ENCODE measurements at regions not wholly inside any gene's neighbourhood (a gene's known extent, or its start where the extent isn't known, plus 50 kb on each side); places are given as distances from the start of the nearest gene placed in this dataset.
A peak's percentile ranks its signal among the peaks of the same experiment; 100 is the strongest.

DNA sequence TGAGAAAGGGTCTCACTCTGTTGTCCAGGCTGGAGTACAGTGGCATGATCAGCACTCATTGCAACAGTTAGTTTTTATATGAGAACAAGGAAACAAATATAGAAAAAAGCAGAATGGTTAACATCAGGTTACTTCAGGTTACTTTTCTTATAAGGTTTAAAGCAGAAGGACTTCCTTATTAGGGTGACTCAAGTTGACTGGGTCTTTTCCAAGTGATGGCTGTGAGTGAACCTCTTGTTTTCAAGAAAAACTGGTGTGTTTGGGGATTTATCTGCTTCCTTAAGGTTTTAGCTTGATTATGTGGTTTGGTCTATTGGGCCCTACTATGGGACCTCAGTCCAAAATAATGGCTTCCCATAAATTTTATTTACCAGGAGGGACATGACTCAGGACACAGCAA lies 99.2 kb downstream of the ARRDC3 start:
- DNase-seq (ENCODE audit: low spot score), result no peak

DNA sequence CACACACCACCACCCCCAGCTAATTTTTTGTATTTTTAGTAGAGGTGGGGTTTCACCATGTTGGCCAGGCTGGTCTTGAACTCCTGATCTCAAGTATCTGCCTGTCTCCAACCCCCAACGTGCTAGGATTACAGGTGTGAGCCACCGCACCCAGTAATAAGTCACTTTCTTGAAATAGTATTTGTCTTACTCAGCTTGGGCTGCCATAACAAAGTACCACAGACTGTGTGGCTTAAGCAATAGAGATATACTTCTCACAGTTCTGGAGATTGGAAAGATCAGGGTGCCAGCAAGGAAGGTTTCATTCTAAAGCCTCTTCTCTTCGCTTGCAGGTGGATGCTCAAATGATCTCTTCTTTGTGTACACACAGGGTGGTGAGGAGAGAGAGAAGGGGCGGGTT lies 99.8 kb downstream of the ARRDC3 start:
- no peak for DNase-seq (ENCODE audit: low spot score)

DNA sequence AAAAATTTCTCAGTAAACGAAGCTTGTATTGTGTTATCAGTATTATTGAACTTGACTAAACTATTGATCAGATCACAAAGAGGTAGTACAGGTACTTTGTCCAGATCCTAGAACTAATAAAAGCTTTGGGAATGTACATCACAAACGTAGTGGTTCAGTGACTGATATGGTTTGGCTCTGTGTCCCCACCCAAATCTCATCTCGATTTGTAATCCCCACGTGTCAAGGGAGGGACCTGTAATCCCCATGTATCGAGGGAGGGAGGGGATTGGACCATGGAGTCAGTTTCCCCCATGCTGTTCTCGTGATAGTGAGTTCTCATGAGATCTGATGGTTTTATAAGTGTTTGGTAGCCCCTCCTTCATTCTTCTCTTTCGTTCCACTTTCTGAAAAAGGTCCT lies 100.9 kb downstream of the ARRDC3 start:
- DNase-seq (ENCODE audit: low spot score), result no peak

DNA sequence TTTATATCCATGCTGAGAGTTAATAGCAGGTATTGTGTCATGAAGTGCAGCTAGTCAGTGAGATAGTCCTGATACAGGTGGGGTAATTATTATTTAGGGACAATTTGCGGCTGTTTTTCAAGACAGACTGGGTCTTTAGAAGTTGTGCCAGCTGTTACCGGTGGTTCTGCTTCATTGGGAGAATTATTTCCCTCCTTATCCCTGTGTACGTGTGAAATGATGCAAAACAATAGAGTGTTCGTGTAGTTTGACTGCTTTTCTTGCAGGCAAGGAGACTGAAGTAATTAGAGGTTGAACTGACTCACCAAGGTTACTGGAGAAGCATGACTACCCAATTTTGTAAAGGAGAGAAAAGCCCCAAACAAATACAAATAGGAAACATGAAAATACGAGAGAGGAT lies 101.7 kb downstream of the ARRDC3 start:
- DNase-seq (ENCODE audit: low spot score), result no peak

DNA sequence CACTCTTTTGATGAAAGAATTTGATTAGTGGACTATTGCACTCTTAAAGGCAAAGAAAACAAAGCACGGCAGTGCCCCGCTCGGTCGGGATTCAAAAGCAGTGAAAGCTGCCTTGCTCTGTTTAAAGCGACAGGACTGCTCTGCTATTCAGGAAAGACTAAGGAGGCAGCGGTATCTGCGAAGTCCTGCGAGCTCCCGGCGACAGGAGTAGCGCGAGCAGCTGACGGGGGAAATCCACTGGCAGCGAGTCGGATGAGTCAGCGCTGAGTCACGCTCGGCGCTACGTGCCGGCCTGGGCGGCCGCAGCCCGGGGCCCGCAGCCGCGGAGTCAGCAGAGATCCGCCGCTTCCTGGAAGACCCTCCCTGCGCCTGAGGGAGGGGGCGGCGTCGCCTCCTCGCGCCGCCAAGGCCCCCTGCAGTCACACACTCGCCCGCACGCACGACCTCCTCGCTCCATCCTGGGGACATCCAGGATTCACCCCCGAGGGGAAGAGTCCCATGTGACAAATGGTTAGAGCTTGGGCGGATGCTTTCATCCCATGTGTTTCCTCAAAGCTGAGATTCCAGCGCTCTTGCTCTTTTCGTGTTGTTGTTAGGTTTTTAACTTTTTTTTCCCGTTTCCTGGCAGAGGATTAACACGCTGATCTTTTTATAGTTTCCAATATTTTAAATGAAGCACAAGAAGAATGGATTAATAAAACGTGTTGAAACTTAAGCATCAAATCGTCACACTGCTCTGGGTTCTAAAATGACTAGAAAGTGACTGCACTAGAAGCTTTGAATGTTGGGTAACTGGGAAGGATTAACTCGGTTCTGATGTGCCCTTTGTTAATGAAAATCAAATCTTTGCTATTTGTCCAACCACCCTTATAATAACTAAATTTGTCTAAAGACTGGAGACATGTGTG lies 102.5 kb downstream of the ARRDC3 start:
- DNase-seq (ENCODE audit: low spot score), result peak; percentile 91

DNA sequence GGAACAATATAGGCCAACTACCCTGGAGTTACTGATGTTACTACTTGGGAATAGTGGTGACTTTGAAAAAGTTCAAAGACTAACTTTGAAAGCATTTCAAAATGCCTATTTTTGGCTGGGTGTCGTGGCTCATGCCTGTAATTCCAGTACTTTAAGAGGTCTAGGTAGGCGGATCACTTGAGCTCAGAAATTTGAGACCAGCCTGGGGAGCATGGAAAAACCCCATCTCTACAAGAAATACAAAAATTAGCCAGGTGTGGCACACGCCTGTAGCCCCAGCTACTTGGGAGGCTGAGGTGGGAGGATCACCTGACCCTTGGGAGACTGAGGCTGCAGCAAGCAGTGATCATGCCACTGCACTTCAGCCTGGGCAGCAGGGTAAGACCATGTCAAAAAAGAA lies 105.3 kb downstream of the ARRDC3 start:
- DNase-seq (ENCODE audit: low spot score), result no peak

DNA sequence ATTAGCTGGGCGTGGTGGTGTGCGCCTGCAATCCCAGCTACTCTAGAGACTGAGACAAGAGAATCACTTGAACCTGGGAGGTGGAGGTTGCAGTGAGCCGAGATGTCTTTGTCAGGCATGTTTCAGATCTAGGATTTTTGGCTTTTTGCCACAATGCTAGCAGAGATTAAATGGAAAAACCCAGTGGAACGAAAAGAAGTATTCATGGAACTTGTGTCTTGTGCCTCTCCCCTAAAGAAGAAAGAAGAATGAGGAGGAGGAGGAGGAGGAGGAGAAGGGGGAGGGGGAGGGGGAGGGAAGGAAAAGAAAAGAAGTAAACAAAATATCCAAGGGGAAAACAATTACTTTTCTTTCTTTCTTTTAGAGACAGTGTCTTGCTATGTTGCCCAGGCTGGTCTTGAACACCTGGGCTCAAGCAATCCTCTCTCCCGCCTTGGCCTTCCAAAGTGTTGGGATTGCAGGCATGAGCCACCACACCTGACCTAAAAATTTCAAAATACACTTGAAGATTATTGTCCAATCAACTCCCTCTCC lies 106.0 kb downstream of the ARRDC3 start:
- no peak for DNase-seq (ENCODE audit: low spot score)

DNA sequence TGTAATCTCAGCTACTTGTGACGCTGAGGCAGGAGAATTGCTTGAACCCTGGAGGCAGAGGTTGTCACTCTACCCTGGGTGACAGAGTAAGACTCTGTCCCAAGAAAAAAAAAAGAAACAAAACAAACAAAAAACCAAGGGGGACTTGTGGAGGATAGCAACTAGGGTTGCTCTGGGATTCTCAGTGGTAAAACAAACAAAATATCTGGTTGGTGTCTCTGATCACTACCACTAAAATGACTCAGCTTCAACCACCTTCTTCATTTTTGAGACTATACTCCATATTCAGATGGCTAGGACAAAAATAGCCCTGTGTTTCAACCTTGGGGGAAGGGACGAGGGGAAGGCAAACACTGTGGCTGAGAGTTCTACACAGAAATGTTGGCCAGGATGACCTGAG lies 110.3 kb downstream of the ARRDC3 start:
- no peak for DNase-seq (ENCODE audit: low spot score)

DNA sequence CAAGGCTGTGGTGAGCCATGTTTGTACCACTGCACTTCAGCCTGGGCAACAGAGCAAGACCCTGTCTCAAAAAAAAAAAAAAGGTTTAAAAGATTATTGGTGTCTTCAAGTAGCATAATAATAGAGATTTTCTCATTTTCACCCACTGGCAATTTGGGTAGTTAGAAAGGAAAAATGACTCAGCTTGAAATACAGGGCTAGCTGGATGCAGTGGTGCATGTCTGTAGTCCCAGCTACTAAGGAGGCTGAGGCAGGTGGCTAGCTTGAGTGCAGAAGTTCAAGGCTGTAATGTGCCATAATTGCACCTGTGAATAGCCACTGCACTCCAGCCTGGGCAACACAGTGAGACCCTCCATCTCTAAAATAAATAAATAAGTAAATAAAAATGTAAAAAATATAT lies 111.1 kb downstream of the ARRDC3 start:
- no peak for DNase-seq (ENCODE audit: low spot score)

DNA sequence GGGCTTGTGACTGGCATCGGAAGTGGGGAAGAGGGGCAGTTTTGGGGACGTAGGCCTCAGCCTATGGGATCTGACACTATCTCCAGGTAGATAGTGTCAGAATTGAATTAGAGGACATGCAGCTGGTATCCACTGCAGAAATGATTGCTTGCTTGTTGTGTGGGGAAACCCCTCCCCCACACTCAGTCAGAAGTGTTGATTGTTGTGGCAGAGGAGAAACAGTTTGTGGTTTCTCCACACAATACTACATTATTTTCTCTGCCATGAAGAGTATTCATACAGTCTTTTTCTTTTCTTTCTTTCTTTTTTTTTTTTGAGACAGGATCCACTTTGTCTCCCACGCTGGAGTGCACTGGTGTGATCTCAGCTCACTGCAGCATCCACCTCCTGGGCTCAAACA lies 113.9 kb downstream of the ARRDC3 start:
- DNase-seq (ENCODE audit: low spot score), result no peak

DNA sequence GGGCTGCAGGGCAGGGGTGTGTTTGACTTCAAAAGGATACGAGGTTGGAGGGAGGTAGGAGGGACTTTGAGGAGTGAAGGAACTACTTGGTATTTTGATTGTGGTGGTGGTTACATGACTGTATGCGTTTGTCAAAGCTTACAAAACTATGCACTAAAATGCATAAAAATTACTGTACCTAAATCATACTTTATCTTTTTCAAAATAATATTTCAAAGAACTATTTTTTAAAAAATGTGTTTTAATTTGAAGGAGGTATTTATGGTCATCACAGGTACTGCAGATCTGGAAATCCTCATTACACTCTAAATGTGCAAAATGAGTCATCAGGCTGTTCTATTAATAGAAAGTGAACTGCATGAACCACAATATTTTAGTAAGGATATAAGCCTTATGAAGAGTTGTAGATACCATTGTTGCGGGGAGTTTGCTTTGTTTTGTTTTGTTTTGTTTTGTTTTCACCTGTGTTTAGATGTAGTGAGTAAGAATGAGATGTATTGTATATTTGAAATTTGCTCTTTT lies 116.9 kb downstream of the ARRDC3 start:
- peak; percentile 38 for DNase-seq (ENCODE audit: low spot score)

DNA sequence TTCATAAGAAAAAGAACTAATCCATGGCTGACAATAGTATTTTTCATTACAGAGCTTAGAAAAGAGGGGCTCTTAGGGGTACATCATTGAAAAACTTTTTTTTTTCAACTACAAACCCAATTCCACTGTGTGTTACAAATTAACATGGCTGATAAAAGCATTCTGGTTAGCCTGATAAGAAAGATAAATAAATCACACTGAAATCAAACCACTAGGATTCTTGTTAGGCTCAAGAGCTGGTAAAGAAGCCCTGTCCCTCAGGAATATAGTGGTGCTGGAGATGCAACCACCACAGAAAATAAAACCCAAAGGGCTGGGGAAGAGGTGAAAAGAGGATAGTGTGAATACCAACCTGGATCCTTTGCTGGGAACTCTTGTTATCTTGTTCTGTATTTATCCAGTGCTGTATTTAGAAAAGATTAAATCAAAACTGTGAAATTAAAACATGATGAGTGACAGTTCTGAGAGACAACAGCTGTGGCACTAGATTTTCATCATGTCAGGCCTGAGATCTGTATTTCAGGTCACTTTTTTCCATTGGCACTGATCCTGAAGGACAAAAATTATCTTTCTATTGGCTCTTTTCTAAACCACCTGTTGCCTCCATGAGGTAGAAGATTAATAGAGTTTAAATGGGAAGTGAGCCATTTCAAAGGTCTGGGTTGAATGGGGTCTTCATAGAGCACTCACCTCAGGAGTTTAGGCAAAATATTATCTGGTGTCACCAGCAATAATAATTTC lies 118.6 kb downstream of the ARRDC3 start:
- DNase-seq (ENCODE audit: low spot score), result no peak

DNA sequence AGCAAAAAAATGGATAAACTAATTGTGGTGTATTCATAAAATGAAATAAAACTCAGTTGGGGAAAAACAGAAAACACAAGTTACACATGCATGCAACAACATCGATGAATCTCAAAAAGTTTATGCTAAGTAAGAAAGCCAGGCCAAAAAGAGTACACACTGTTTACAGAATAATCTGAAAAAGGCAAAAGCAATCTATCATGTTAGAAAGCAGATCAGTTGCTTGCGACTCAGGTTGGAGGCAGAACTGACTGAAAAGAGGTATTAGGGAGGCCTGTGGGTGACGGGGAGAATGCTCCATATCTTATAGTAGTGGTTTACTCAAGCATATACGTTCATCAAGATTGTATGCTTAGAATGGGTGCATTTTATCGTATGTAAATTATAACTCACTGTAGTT lies 119.2 kb downstream of the ARRDC3 start:
- no peak for DNase-seq (ENCODE audit: low spot score)

DNA sequence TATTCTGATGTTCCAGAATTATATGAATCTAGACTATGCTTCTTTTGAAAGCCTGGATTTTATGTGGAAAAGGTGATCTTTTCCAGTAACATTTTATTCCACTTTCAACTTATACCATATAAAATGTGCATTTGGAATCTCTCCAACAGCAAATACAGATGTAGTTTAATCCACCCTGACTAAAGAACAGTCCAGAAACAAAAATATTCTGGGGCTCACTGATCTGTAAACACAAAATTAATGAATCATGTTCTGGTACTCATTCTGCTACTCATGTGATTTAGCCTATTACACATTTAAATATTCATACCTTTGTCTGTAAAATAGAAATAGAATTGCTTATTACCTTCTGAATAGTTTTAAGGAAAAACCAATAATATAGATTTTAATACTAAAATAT lies 125.8 kb downstream of the ARRDC3 start:
- no peak for DNase-seq (ENCODE audit: low spot score)

DNA sequence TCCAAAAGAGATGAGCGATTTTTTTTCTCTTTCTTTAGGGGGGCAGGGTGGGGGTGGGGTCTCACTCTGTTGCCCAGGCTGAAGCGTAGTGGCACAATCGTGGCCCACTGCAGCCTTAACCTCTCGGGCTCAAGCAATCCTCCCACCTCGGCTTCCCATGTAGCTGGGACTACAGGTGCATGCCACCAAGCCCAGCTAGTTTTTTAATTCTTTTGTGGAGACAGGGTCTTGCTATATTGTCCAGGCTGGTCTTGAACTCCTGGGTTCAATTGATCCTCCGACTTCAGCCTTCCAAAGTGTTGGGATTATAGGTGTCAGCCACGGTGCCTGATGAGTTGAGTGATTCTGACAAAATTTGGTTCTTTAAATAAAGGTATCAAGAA lies 127.0 kb downstream of the ARRDC3 start:
- DNase-seq (ENCODE audit: low spot score), result no peak

DNA sequence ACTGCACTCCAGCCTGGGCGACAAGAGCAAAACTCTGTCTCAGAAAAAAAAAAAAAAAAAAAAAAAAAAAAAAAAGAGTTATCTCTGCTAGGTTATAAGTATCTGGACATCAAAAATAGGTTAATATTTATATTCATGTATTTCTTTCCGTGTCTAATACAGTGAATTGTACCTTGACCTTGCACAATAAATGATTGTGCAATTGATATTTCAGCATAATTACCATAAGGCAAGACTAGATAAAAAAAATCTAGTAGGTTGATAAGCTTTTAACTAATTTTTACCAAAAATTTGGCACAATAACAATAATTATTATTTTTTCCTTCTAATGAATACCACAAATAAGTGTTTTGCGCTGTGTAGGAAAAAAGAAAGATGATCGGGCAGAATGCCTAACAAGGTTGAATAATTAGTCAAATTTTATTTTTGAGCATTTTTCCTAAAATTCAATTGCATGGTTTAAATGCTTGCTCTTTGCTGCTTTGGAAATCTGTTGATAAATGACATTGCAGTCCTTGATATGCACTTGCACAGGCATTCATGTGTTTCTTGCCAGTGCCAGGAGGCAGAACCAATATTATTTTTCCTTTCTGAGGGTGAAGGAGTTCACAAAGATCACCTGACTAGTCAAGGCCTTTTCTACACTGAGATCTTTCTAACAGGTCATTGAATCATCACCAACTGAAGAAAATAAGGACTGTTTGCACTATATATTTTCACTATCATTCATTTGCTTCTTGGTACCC lies 127.5 kb downstream of the ARRDC3 start:
- no peak for DNase-seq (ENCODE audit: low spot score)

DNA sequence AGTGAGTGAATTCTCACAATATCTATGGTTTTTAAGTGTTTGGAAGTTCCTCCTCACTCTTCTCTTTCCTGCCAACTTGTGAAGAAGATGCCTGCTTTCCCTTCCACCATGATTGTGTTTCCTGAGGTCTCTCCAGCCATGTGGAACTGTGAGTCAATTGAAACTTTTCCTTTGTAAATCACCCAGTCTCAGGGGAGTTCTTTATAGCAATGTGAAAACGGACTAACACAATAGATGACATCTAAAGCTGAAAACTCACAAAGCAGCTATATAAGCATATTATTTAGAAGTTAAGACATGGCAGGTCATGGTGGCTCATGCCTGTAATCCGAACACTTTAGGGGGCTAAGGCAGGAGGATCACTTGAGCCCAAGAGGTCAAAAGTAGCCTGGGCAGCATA lies 130.2 kb downstream of the ARRDC3 start:
- DNase-seq (ENCODE audit: low spot score), result no peak

DNA sequence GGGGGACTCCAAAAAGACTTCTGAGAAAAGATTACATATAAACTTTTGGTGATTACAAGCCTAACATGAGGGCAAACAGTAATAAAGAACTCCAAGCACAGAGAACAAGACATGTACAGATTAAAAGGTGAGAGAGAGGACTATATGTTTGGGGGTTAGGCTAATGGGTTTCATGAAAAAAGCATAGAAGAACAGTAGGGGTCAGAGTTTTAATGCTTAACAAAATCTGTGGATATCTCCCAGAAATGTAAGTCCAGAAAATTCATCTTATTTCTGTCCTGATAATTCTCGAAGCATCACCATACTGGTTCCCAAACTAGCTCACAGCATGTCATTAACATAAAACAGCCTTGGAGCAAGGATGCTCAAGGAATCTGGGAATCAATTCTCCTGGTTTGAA lies 137.2 kb downstream of the ARRDC3 start:
- no peak for DNase-seq (ENCODE audit: low spot score)

DNA sequence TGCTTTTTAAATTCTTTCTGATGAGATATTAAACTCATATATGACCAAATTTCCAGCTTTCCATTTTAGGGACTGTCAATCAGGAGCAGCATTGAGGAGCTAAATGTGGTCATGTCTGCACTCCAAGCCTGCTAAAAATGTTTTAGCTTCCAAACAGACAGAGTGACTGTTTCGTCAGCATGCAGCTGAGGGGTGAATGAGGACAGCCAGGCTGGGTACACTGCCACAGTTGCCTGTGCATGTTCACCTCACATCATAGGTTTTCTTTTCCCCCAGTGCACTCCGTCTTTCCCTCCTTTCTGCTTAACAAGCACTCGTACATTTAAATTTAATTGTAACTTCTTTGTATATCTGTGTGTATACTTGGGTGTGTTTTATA lies 138.1 kb downstream of the ARRDC3 start:
- DNase-seq (ENCODE audit: low spot score), result no peak

DNA sequence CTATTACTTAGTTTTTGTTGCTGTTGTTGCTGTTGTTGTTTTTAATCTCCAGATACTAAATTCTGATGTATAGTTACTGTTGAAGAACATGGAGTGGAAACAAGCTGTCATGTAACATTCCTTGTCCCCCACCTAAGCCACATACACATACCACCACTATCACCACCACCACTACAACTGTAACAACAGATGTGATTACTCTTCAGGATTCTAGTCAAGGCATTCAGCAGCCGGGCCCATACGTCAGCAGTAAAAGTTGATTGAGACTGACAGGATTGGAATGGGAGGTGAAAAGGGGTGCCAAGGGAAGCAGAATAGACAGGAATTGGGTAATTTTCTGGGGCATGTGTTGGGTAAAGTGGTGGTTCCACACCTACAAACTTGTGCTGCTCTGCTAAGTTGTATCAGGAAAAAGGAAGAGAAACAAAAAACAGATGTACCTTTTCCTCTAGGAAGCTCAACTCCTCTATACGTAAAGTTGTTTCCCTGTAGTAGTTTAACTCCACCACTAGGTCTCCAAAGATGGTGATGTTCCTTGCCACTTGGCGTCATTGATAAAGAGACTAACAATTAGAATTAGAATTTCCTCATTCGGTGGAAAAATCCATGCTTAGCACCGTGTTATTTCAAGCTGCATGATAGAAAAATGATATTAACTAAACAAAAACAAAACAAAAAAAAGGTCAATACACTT lies 138.6 kb downstream of the ARRDC3 start:
- no peak for DNase-seq (ENCODE audit: low spot score)

DNA sequence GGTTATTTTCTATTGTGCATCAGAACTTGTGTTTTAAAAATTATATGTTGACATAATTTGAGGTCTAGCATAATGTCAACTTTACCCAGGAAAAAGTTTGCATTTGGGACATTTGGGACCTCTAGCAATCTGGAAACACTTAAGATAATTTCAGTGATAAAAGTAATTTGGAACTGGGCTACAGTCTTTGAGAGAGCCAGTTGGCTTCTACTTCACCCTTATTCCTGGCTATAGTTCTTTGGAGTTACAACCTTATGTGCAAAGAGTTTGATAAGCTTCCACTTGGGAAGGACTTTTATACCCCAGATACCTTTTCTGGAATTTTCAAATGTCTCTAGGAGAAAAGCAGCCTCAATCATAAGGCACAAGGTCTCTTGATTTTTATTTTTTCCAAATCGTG lies 139.3 kb downstream of the ARRDC3 start:
- no peak for DNase-seq (ENCODE audit: low spot score)

DNA sequence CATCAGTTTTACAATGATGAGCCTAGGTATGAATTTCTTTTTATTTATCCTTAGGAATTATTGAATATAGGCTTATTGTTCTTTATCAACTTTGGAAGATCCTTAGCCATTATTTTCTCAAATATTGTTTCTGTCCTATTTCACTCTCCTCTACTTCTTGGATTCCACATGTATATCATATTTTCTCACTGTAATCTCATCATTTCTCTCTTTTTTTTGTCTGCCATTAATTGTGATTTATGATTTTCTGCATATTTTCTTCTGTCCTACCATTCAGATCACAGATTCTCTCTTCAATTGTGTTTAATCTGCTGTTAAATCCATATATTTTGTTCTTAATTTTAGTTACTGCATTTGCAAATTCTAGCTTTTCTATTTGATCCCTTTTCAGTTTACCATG lies 139.8 kb downstream of the ARRDC3 start:
- no peak for DNase-seq (ENCODE audit: low spot score)
